HL-60 (cell line): ENCODE measurements at regions not wholly inside any gene's neighbourhood (a gene's known extent, or its start where the extent isn't known, plus 50 kb on each side); places are given as distances from the start of the nearest gene placed in this dataset.

Source experiments
- DNase-seq, 2 experiments: peaks; one replicate each; pipeline ENCODE4 v3.0.0-alpha.2; 2010 to 2020; ENCODE audit warnings: low read depth in 1 of 2, low spot score in 1 of 2
- H3K27ac ChIP-seq: fragments of 250-450 bp; sonication (Bioruptor Pico); replicated peaks from 2 replicates; pipeline ENCODE4 v1.5.1; 2020; ENCODE audit warnings: mild to moderate bottlenecking, moderate library complexity
- H3K27me3 ChIP-seq: fragments of 250-450 bp; sonication (Bioruptor Pico); 2 replicates; pipeline ENCODE4 v1.5.1; 2021; ENCODE audit warnings: mild to moderate bottlenecking, moderate library complexity; ENCODE audit not compliant: insufficient read depth, poor library complexity, severe bottlenecking
- H3K4me3 ChIP-seq: replicated peaks from 2 replicates; pipeline ENCODE4 v1.5.1; 2011; ENCODE audit warnings: mild to moderate bottlenecking, control low read depth, low read length; ENCODE audit not compliant: insufficient read depth
- CTCF ChIP-seq: IDR thresholded peaks from one replicate; pipeline ENCODE4 v1.5.1; 2011; ENCODE audit warnings: low read length, control low read depth, inconsistent platforms; ENCODE audit not compliant: insufficient read depth
- GABPA ChIP-seq: IDR thresholded peaks from 2 replicates; pipeline ENCODE4 v1.6.1; 2012; ENCODE audit warnings: low read depth
- POLR2AphosphoS5 ChIP-seq: IDR thresholded peaks from 2 replicates; pipeline ENCODE4 v1.6.1; 2012; ENCODE audit warnings: low read depth
- REST ChIP-seq: IDR thresholded peaks from 2 replicates; pipeline ENCODE4 v1.6.1; 2012; ENCODE audit warnings: low read depth; ENCODE audit not compliant: insufficient replicate concordance
- SPI1 ChIP-seq: IDR thresholded peaks from 2 replicates; pipeline ENCODE4 v1.6.1; 2012; ENCODE audit warnings: low read depth, mild to moderate bottlenecking, borderline replicate concordance

- no peak for TF ChIP-seq SPI1
- no peak for TF ChIP-seq GABPA
- no peak for TF ChIP-seq REST
- no peak for TF ChIP-seq CTCF
- TF ChIP-seq POLR2AphosphoS5, result no peak
- no peak for DNase-seq
- Histone ChIP-seq H3K4me3 (no peak overlapping the region), H3K27me3 (no peaks in the 10 kb centered on the region), H3K27ac (no peak overlapping the region)
Observed at GRCh38 chr20:56985066-56985685, 281.3 kb downstream of the BMP7 start.

- Histone ChIP-seq H3K27me3 (no peaks in the 10 kb centered on the region), H3K4me3 (no peak overlapping the region), H3K27ac (no peak overlapping the region)
- TF ChIP-seq POLR2AphosphoS5 (no peak), CTCF (no peak), GABPA (no peak), REST (no peak), SPI1 (no peak)
- DNase-seq, result no peak
Observed at GRCh38 chr20:56986476-56986875, 280.0 kb downstream of the BMP7 start.

- DNase-seq, result no peak
- H3K4me3 ChIP-seq, result no peak overlapping the region
- no peak overlapping the region for H3K27ac ChIP-seq
- TF ChIP-seq CTCF (no peak), POLR2AphosphoS5 (no peak), SPI1 (no peak), REST (no peak), GABPA (no peak)
- H3K27me3 ChIP-seq, result no peaks in the 10 kb centered on the region
Observed at GRCh38 chr20:56986931-56987720, 279.3 kb downstream of the BMP7 start.
